Activated CD4-positive, alpha-beta T cell treated with anti-CD3 and anti-CD28 coated beads for 48 hours (primary cell): ENCODE measurements at regions not wholly inside any gene's neighbourhood (a gene's known extent, or its start where the extent isn't known, plus 50 kb on each side); places are given as distances from the start of the nearest gene placed in this dataset.

Experiments
- DNase-seq: peaks from one replicate; pipeline ENCODE4 v3.0.0-alpha.2; 2020

GRCh38 chr4:17096692-17097091, 198.2 kb upstream of the LDB2 start:
- no peak for DNase-seq

DNA sequence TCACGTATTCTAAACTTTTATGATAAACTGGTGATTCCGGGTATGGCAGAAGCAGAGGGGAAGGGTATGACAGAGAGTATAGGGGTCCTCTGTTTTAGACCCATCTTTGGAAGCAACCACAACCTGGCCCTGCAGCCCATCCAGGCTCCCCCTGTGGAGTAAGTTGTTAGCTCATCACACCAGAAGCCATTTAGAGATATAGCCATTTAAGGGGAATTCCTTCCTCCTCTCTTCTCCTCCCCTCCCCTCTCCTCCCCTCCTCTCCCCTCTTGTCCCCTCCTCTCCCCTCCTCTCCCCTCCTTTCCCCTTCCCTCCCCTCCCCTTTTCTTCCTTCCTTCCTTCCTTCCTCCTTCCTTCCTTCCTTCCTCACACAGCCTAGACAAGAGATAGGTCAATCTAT, 197.3 kb upstream of the LDB2 start:
- DNase-seq: no peak

GRCh38 chr4:17094876-17095210, 196.4 kb upstream of the LDB2 start:
- no peak for DNase-seq

GRCh38 chr4:17094159-17094875, 195.9 kb upstream of the LDB2 start:
- DNase-seq: no peak

DNA sequence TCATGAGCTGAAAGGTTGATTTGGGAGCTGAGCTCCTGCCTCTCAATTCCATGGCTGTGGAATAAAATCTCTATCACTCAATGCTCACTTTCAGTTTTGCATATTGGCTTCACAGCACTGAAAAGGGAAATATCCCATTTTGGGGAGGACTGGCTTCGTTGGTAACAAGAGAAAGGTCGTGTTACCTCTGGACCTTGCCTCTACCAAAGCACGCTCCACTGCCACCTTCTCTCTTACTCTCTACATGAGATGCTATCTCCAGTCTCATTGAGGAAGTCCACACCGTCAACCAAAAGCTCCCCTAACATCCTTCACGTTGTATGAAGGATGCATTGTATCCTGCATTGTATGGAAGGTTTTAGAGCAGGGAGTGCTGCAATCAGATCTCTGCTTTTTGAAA, 195.0 kb upstream of the LDB2 start:
- no peak for DNase-seq

DNA sequence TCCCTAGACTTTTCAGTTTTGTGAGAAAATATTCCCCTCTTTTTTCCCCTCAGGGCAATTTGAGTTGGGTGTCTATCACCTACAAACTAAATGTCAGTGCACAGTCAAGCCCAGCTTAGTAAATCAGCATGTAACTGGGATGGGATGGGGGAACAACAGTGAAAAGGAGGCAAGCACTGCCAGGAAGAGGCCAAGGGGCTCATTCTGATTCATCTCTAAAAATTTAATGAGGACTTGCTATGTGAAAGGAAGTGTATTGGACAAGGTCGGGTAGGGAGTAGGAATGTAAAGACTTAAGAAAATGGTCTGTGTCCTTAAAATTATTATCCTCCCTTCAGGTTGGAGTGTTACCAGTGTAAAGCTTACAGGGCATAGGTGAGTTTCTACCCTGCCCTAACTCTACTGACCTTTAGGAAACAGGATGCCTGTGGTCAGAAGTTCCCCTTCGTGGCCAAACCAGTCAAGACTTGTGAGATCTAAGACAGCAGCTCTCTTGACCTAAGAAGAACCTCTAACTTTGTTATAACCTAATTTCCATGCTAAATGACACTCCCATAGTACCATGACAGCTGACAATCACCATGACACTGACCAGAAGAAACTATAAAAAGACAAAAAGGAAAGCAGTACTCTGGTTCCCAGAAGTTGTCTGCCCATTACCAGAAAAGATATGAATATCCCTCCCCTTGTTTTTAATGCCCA, 194.4 kb upstream of the LDB2 start:
- DNase-seq: no peak

DNA sequence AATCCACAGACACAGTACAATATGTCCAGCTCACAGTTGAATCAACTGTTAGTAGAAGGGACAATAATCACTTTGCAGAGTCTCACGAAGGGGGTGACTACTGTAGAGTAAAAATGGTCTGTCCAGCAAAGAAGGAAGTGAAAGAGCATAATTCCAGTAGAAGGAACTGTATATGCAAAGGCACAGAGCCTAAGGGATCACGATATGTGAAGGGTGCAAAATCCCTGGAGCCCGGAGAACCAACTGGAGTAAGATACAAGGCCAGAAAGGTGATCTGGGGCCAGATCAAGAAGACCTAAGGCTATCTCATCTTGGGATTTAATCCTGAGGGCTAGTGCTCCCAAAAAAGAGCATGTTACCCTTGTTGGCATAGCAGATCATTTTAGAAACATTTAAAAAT, 192.7 kb upstream of the LDB2 start:
- no peak for DNase-seq

GRCh38 chr4:17090063-17090462, 191.6 kb upstream of the LDB2 start:
- DNase-seq: no peak

GRCh38 chr4:17085416-17085815, 187.0 kb upstream of the LDB2 start:
- DNase-seq: no peak

- no peak for DNase-seq
Observed at GRCh38 chr4:17082186-17082585, 183.7 kb upstream of the LDB2 start.

GRCh38 chr4:17081179-17081578, 182.7 kb upstream of the LDB2 start:
- DNase-seq: no peak

GRCh38 chr4:17077105-17077504, 178.7 kb upstream of the LDB2 start:
- DNase-seq: no peak

- no peak for DNase-seq
Observed at GRCh38 chr4:17072483-17072882, 174.0 kb upstream of the LDB2 start.

GRCh38 chr4:17068891-17069290, 170.4 kb upstream of the LDB2 start:
- no peak for DNase-seq

GRCh38 chr4:17068392-17068791, 169.9 kb upstream of the LDB2 start:
- DNase-seq: no peak

DNA sequence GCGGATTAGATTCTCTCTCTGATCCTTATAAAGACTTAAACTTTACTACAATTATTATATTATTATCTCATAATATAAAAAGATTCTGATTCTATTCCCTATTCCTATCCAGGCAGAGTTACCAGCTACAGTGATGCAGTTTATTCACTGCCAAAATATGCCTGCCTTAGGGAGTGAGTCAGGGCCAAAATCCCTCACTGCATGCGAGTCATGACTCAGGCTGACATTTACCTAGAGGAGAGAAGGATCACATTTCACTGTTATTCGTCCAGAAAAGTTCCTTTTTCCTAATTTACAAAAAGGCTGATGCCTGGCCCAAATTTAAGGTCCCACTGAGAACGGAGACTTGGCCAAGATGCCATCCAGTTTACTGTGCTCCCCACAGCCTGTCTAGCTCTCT, 168.5 kb upstream of the LDB2 start:
- no peak for DNase-seq

DNA sequence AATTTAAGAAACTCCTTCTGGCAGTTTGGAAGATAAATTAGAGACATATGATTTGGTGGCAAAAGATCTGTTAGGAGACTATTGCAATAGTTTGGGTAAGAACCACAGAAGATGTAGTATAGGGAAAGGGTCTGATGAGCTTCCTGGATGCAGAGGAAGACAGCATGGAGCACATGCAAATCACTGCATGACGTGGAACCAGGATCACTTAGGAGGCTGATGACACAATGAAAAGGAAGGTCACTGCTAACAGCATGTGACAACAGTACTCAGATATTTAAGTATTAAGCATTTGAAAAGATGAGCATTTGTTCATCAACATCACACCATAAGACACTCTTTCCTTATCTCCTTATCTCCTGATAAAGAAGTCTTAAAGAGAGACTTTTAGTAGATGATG, 167.8 kb upstream of the LDB2 start:
- DNase-seq: no peak

- DNase-seq: no peak
Observed at GRCh38 chr4:17065821-17066220, 167.4 kb upstream of the LDB2 start.

DNA sequence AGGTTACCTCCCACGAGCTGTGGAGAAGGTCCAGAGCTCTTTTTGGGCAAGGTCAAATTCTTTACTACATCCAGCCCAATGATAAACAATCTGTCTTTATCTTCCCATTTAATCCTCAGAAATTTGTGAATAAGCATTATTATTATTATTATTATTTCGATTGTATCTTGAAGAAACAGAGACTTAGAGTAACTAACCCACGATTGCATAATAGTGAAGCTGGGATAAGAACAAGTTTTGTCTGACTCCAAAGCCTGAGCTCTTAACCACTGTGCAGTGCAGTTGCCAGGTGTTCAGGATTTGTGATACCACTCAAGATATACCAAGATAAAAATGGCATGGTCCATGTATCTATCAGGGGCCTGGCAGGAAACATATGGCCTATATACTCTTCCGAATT, 166.5 kb upstream of the LDB2 start:
- DNase-seq: no peak

GRCh38 chr4:17063888-17064287, 165.4 kb upstream of the LDB2 start:
- no peak for DNase-seq

DNA sequence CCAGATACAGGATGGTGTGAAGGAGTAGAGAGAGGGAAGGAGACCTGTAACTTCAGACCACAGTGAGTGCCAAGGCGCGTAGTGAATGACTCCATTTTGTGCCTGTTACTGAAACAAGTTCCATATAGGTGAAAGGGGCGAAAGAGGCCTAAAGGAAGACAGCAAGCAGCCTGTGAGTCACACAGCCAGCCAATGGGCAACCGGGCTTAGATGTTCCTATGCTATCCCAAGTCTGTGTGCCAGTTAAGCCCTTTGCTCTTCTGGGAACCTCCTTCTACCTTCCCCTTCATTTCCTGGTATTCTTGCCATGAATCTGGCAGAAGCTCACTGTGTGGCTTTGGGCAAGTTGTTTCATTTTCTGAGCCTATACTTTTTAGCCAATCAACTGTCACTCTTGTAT, 161.8 kb upstream of the LDB2 start:
- DNase-seq: no peak

GRCh38 chr4:17058916-17059741, 160.7 kb upstream of the LDB2 start:
- no peak for DNase-seq

DNA sequence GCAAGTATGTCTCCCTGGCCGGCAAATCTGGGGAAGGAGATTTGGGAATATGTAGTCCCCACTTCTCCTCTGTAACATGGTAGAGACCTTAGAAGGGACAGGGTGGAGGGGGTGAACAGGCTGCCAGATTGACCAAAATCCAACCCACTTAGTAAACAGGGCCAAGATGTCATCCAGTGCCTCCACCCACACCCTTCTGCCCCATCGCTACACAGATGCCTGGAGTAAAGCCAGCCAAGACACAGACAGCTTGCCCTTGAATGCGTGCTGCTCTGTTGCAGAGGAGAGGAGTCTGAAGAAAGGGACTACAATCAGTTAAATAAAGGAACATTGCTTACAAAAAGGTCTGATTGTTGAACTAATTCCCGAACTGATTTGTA, 160.1 kb upstream of the LDB2 start:
- no peak for DNase-seq

GRCh38 chr4:17057035-17057434, 158.6 kb upstream of the LDB2 start:
- no peak for DNase-seq
